GM06990 (cell line): ENCODE measurements at regions not wholly inside any gene's neighbourhood (a gene's known extent, or its start where the extent isn't known, plus 50 kb on each side); places are given as distances from the start of the nearest gene placed in this dataset.
A peak's percentile ranks its signal among the peaks of the same experiment; 100 is the strongest.

Experiments
- DNase-seq: peaks from one replicate; pipeline ENCODE4 v3.0.0-alpha.2; 2011; ENCODE audit not compliant: insufficient read length; ENCODE audit errors: extremely low read depth
- H3K27me3 ChIP-seq: replicated peaks from 2 replicates; pipeline ENCODE4 v1.6.0; 2011; ENCODE audit warnings: low read length; ENCODE audit not compliant: control insufficient read depth, insufficient read depth
- H3K36me3 ChIP-seq: 2 replicates; pipeline ENCODE4 v1.5.1; 2011; ENCODE audit warnings: low read length; ENCODE audit not compliant: control insufficient read depth, insufficient read depth
- H3K4me3 ChIP-seq: replicated peaks from 2 replicates; pipeline ENCODE4 v1.5.1; 2011; ENCODE audit warnings: low read depth, mild to moderate bottlenecking, control low read depth, low read length
- TF ChIP-seq, protein P1 (sequence below): IDR thresholded peaks from 2 replicates; pipeline ENCODE4 v1.5.1; 2011; ENCODE audit warnings: low read length, control low read depth, mild to moderate bottlenecking, inconsistent platforms; ENCODE audit not compliant: insufficient read depth, poor library complexity, severe bottlenecking

DNA sequence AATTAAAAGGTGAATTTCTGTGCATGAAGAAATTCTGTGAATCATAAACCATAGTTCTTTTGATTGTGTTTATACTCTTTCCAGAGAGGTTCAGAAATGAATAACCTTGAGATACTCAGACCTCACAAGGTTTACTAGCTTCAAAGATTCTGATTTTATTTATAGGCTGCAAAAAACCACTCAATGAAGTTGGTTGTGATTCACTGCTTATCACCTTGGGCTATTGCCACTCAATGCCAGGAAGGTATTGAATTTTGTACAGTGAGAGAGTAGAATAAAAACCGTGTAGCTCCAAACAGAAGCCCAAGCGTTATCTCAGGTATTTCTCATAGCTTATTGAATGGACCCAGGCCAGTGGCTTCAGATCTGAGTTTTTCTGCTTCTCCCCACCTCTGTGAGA is 118.7 kb downstream of the FHIP1A start:
- H3K27me3 ChIP-seq: no peaks in the 10 kb centered on the region
- TF ChIP-seq, protein P1, sequence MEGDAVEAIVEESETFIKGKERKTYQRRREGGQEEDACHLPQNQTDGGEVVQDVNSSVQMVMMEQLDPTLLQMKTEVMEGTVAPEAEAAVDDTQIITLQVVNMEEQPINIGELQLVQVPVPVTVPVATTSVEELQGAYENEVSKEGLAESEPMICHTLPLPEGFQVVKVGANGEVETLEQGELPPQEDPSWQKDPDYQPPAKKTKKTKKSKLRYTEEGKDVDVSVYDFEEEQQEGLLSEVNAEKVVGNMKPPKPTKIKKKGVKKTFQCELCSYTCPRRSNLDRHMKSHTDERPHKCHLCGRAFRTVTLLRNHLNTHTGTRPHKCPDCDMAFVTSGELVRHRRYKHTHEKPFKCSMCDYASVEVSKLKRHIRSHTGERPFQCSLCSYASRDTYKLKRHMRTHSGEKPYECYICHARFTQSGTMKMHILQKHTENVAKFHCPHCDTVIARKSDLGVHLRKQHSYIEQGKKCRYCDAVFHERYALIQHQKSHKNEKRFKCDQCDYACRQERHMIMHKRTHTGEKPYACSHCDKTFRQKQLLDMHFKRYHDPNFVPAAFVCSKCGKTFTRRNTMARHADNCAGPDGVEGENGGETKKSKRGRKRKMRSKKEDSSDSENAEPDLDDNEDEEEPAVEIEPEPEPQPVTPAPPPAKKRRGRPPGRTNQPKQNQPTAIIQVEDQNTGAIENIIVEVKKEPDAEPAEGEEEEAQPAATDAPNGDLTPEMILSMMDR: no peak
- no peaks in the 10 kb centered on the region for H3K36me3 ChIP-seq
- no peak for DNase-seq
- H3K4me3 ChIP-seq: no peak overlapping the region

DNA sequence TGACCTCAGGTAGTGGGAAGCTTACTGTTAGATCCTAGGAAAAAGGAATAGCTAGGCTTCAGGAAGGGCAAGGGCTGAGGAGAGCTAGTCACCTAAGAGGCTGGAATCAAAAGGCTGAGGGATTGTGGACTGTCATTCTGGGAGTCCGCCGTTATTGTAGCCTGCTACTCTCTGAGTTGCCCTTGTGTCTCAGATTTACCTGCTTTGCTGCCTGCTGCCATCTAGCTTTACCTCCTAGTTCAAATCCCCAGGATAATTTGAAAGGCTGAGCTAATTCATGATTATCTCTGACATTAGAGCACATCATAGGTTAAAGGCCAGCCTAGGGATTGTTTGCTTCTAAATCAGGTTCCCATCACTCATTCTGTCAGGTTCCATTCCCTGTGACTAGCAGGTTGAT is 120.2 kb downstream of the FHIP1A start:
- DNase-seq: no peak
- Histone ChIP-seq H3K27me3 (no peaks in the 10 kb centered on the region), H3K4me3 (no peak overlapping the region), H3K36me3 (no peaks in the 10 kb centered on the region)
- TF ChIP-seq, protein P1: no peak

DNA sequence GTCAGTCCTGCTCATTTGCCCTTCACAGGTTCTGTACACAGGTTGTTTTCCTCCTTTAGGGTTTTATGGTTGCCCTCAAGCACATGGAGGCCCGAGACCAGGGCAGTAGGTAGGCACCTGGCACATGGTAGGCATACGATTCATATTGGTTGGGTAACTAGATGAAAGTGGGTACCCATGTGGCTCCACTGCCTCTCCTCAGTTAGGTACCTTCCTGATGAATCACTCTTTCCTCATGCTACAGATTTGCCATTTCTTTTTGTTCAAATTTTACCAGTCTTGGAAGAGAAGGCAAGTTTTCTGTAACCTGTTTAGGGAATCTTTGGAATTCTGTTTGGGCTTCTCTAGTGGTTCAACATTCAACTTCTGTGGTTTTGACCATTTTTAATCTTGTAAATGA is 121.3 kb downstream of the FHIP1A start:
- no peak overlapping the region for H3K4me3 ChIP-seq
- H3K27me3 ChIP-seq: no peaks in the 10 kb centered on the region
- DNase-seq: no peak
- no peaks in the 10 kb centered on the region for H3K36me3 ChIP-seq
- TF ChIP-seq, protein P1: no peak

DNA sequence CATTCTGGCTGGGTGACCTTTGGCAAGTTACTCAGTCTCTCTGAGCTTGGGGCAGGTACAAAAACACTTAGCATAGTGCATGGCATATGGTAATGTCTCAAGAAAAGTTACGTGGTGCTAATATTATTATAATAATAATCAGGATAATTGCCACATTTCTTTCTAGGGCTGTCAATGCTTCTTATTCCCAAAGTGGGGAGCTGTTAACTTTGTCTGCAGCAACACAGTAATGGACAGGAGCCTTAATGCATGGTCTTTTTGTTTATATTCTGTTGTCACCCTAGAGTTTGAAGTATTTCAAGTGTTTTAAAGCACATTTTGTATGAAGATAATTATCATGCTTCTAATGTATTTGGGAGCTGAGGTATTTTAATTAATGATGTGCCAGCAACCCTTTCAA is 121.8 kb downstream of the FHIP1A start:
- Histone ChIP-seq H3K4me3 (no peak overlapping the region), H3K27me3 (no peaks in the 10 kb centered on the region), H3K36me3 (no peaks in the 10 kb centered on the region)
- DNase-seq: no peak
- TF ChIP-seq, protein P1: peak; percentile 30

DNA sequence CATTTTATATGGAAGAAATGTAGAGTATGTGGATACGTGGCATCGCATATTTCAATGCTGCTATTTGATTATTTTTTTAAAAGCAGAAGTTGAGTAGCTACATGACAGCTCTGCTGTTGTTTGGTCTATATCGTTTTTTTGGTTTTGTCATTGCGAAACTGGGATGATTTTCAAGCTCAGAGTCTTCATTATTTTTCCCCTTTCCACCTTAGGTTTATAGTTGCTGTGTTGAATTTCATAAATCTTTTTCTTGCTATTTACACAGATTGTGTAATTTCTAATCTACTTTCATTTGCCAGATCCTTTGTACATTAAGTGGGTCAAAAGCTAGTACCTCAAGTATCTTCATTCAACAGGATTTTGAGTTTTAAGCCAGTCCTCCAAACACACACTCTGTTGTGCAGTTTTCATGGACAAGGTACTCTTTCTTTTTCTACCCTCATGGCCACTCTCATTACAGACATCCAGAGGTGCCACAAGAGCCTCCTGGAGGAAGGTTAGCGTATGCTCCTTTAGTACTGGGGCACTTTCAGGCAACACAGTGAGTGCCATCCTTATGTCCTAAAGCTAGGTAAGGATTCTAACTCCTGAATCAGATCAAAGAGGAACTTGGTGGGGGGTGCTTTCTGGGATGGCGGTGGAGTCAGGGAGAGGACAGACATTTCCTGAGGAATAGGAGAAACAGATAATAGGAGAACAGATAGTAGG is 123.2 kb downstream of the FHIP1A start:
- DNase-seq: no peak
- no peak overlapping the region for H3K4me3 ChIP-seq

More for the DNA sequence above, 123.2 kb downstream of the FHIP1A start:
- TF ChIP-seq, protein P1: no peak
- no peaks in the 10 kb centered on the region for H3K36me3 ChIP-seq
- H3K27me3 ChIP-seq: no peaks in the 10 kb centered on the region
